ENCODE measurements at regions not wholly inside any gene's neighbourhood (a gene's known extent, or its start where the extent isn't known, plus 50 kb on each side); places are given as distances from the start of the nearest gene placed in this dataset.

DNA sequence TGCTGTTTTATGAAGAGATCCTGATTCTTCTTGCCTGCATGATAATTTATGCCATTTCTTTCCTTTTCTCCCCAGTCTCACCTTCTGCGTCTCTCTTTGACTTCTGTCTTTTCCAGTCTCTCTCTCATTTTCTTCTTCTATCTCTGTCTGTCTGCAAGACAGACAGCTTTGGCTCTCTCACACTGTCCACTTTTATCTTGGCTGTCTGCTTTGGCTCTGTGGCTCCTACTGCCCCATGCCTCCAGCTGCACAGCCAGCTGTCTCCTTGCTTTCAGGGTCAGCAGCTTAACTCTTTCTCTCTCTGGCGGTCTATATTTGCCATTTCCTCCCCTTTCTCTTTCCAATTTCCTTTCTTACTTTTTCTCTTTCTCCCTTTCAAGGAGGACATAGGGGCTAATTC, 971.1 kb upstream of the COX7C start:
- no peak for TF ChIP-seq POLR2A (IDR thresholded peaks at IDR 0.05; ENCODE audit: low read length)
- TF ChIP-seq GATA1 (IDR thresholded peaks at IDR 0.05; ENCODE audit: low read depth, low read length): no peak

Measured in erythroblast (primary cell).